ENCODE measurements at regions not wholly inside any gene's neighbourhood (a gene's known extent, or its start where the extent isn't known, plus 50 kb on each side); places are given as distances from the start of the nearest gene placed in this dataset.
"Not testable (repeated sequence)": the region's sequence is repeated elsewhere in the genome, so short reads cannot be mapped to it uniquely, and the experiment has no call there.

GRCh38 chr13:109271555-109272541 lies 514.5 kb downstream of the IRS2 start:
- H3K27ac Mint-ChIP-seq = no peak overlapping the region
- peaks cover under 1% of the 10 kb centered on the region for H3K27me3 Mint-ChIP-seq
- DNase-seq = no peak
- peaks cover 3% of the 10 kb centered on the region for H3K36me3 Mint-ChIP-seq (ENCODE audit: low read depth)
- H3K4me1 Mint-ChIP-seq = no peaks in the 10 kb centered on the region
- ATAC-seq = no peak
- no peak overlapping the region for H3K4me3 Mint-ChIP-seq
- no peaks in the 10 kb centered on the region for H3K9me3 ChIP-seq (ENCODE audit: control insufficient read depth, low read length, poor library complexity, severe bottlenecking)

GRCh38 chr13:109271061-109271460 lies 515.3 kb downstream of the IRS2 start:
- Mint-ChIP-seq H3K4me3 (no peak overlapping the region), H3K4me1 (no peaks in the 10 kb centered on the region)
- no peak for ATAC-seq

GRCh38 chr13:109269381-109269780 lies 517.0 kb downstream of the IRS2 start:
- H3K27me3 Mint-ChIP-seq = peaks cover 17% of the 10 kb centered on the region
- H3K36me3 Mint-ChIP-seq (ENCODE audit: low read depth); ATAC-seq: not testable (repeated sequence)

More at GRCh38 chr13:109271061-109271460, 515.3 kb downstream of the IRS2 start:
- Mint-ChIP-seq H3K27ac (no peak overlapping the region), H3K27me3 (peaks cover 9% of the 10 kb centered on the region), H3K36me3 (ENCODE audit: low read depth) (peaks cover 4% of the 10 kb centered on the region)
- no peaks in the 10 kb centered on the region for H3K9me3 ChIP-seq (ENCODE audit: control insufficient read depth, low read length, poor library complexity, severe bottlenecking)
- DNase-seq = no peak

GRCh38 chr13:109268492-109268891 lies 517.9 kb downstream of the IRS2 start:
- not testable (repeated sequence) for H3K4me3 Mint-ChIP-seq; H3K9me3 ChIP-seq (ENCODE audit: control insufficient read depth, low read length, poor library complexity, severe bottlenecking); H3K36me3 Mint-ChIP-seq (ENCODE audit: low read depth); H3K4me1 Mint-ChIP-seq; H3K27ac Mint-ChIP-seq; DNase-seq; ATAC-seq
- H3K27me3 Mint-ChIP-seq = peaks cover 17% of the 10 kb centered on the region

More at GRCh38 chr13:109269381-109269780, 517.0 kb downstream of the IRS2 start:
- not testable (repeated sequence) for DNase-seq; H3K27ac Mint-ChIP-seq; H3K4me3 Mint-ChIP-seq; H3K9me3 ChIP-seq (ENCODE audit: control insufficient read depth, low read length, poor library complexity, severe bottlenecking); H3K4me1 Mint-ChIP-seq

- DNase-seq; H3K4me3 Mint-ChIP-seq; H3K36me3 Mint-ChIP-seq (ENCODE audit: low read depth); H3K9me3 ChIP-seq (ENCODE audit: control insufficient read depth, low read length, poor library complexity, severe bottlenecking); H3K4me1 Mint-ChIP-seq; ATAC-seq; H3K27ac Mint-ChIP-seq: not testable (repeated sequence)
- H3K27me3 Mint-ChIP-seq = peaks cover 17% of the 10 kb centered on the region
These were observed 519.0 kb downstream of the IRS2 start for GRCh38 chr13:109267400-109267799.

- H3K4me1 Mint-ChIP-seq; DNase-seq; H3K9me3 ChIP-seq (ENCODE audit: control insufficient read depth, low read length, poor library complexity, severe bottlenecking); ATAC-seq; H3K27ac Mint-ChIP-seq; H3K4me3 Mint-ChIP-seq; H3K36me3 Mint-ChIP-seq (ENCODE audit: low read depth): not testable (repeated sequence)
- H3K27me3 Mint-ChIP-seq = peaks cover 17% of the 10 kb centered on the region
These were observed 521.0 kb downstream of the IRS2 start for GRCh38 chr13:109265438-109265742.

- DNase-seq; H3K27ac Mint-ChIP-seq; ATAC-seq; H3K9me3 ChIP-seq (ENCODE audit: control insufficient read depth, low read length, poor library complexity, severe bottlenecking); H3K4me3 Mint-ChIP-seq; H3K36me3 Mint-ChIP-seq (ENCODE audit: low read depth); H3K4me1 Mint-ChIP-seq: not testable (repeated sequence)
- peaks cover 17% of the 10 kb centered on the region for H3K27me3 Mint-ChIP-seq
These were observed 521.6 kb downstream of the IRS2 start for GRCh38 chr13:109264603-109265437.

- H3K36me3 Mint-ChIP-seq (ENCODE audit: low read depth); H3K27ac Mint-ChIP-seq; H3K9me3 ChIP-seq (ENCODE audit: control insufficient read depth, low read length, poor library complexity, severe bottlenecking); ATAC-seq; DNase-seq; H3K4me1 Mint-ChIP-seq; H3K4me3 Mint-ChIP-seq: not testable (repeated sequence)
- peaks cover 10% of the 10 kb centered on the region for H3K27me3 Mint-ChIP-seq
These were observed 528.6 kb downstream of the IRS2 start for GRCh38 chr13:109257761-109258157.
